ENCODE measurements at regions not wholly inside any gene's neighbourhood (a gene's known extent, or its start where the extent isn't known, plus 50 kb on each side); places are given as distances from the start of the nearest gene placed in this dataset.

- Histone ChIP-seq H3K27ac (no peak overlapping the region), H3K4me1 (replicated peaks) (no peaks in the 10 kb centered on the region), H3K27me3 (replicated peaks; ENCODE audit: insufficient read depth) (no peaks in the 10 kb centered on the region), H3K4me3 (no peak overlapping the region), H3K36me3 (no peaks in the 10 kb centered on the region), H3K9me3 (no peaks in the 10 kb centered on the region)
- 81% methylated on average over 2 of the region's 2 CpGs for WGBS
- no peak for DNase-seq (ENCODE audit: low spot score)
- intact Hi-C loops (cut with DNase I) = no loop called here
- TF ChIP-seq CTCF (IDR thresholded peaks at IDR 0.05) (no peak), POLR2A (IDR thresholded peaks at IDR 0.05) (no peak), POLR2AphosphoS5 (IDR thresholded peaks at IDR 0.05) (no peak)
These were observed 180.8 kb downstream of the MBD2 start for GRCh38 chr18:54043484-54044251.

GRCh38 chr18:54035927-54036326 is 188.5 kb downstream of the MBD2 start:
- no peak overlapping the region for H3K27ac ChIP-seq
- no peak for DNase-seq (ENCODE audit: low spot score)
- H3K4me3 ChIP-seq = no peak overlapping the region
- H3K9me3 ChIP-seq = no peaks in the 10 kb centered on the region
- H3K36me3 ChIP-seq = no peaks in the 10 kb centered on the region
- H3K27me3 ChIP-seq (replicated peaks; ENCODE audit: insufficient read depth) = no peaks in the 10 kb centered on the region
- intact Hi-C loops (cut with DNase I) = no loop called here
- no peak for TF ChIP-seq POLR2AphosphoS5 (IDR thresholded peaks at IDR 0.05)
- TF ChIP-seq POLR2A (IDR thresholded peaks at IDR 0.05) = no peak
- TF ChIP-seq CTCF (IDR thresholded peaks at IDR 0.05) = no peak
- H3K4me1 ChIP-seq (replicated peaks) = no peaks in the 10 kb centered on the region

- Histone ChIP-seq H3K27ac (no peak overlapping the region), H3K4me1 (replicated peaks) (no peaks in the 10 kb centered on the region), H3K4me3 (no peak overlapping the region), H3K9me3 (no peaks in the 10 kb centered on the region), H3K36me3 (no peaks in the 10 kb centered on the region), H3K27me3 (replicated peaks; ENCODE audit: insufficient read depth) (no peaks in the 10 kb centered on the region)
- intact Hi-C loops (cut with DNase I) = no loop called here
- no peak for TF ChIP-seq POLR2A (IDR thresholded peaks at IDR 0.05)
- no peak for TF ChIP-seq POLR2AphosphoS5 (IDR thresholded peaks at IDR 0.05)
- no peak for TF ChIP-seq CTCF (IDR thresholded peaks at IDR 0.05)
- DNase-seq (ENCODE audit: low spot score) = no peak
- 82% methylated on average over 3 of the region's 3 CpGs for WGBS
These were observed 191.4 kb downstream of the MBD2 start for GRCh38 chr18:54033052-54033451.

GRCh38 chr18:54032412-54032811 is 192.1 kb downstream of the MBD2 start:
- Histone ChIP-seq H3K27me3 (replicated peaks; ENCODE audit: insufficient read depth) (no peaks in the 10 kb centered on the region), H3K27ac (no peak overlapping the region), H3K4me1 (replicated peaks) (no peaks in the 10 kb centered on the region), H3K9me3 (no peaks in the 10 kb centered on the region), H3K36me3 (no peaks in the 10 kb centered on the region), H3K4me3 (no peak overlapping the region)
- intact Hi-C loops (cut with DNase I) = no loop called here
- DNase-seq (ENCODE audit: low spot score) = no peak
- no peak for TF ChIP-seq CTCF (IDR thresholded peaks at IDR 0.05)
- TF ChIP-seq POLR2A (IDR thresholded peaks at IDR 0.05) = no peak
- no peak for TF ChIP-seq POLR2AphosphoS5 (IDR thresholded peaks at IDR 0.05)

- intact Hi-C loops (cut with DNase I) = no loop called here
- DNase-seq (ENCODE audit: low spot score) = no peak
- TF ChIP-seq POLR2A (IDR thresholded peaks at IDR 0.05) = no peak
- no peak for TF ChIP-seq CTCF (IDR thresholded peaks at IDR 0.05)
- no peak for TF ChIP-seq POLR2AphosphoS5 (IDR thresholded peaks at IDR 0.05)
- Histone ChIP-seq H3K27ac (no peak overlapping the region), H3K27me3 (replicated peaks; ENCODE audit: insufficient read depth) (no peaks in the 10 kb centered on the region), H3K4me3 (no peak overlapping the region), H3K36me3 (no peaks in the 10 kb centered on the region), H3K9me3 (no peaks in the 10 kb centered on the region), H3K4me1 (replicated peaks) (no peaks in the 10 kb centered on the region)
These were observed 193.2 kb downstream of the MBD2 start for GRCh38 chr18:54031243-54031642.

Data from prostate gland (tissue), 2 donors.